Vagina (tissue), 2 donors: ENCODE measurements at regions not wholly inside any gene's neighbourhood (a gene's known extent, or its start where the extent isn't known, plus 50 kb on each side); places are given as distances from the start of the nearest gene placed in this dataset.

Source experiments
- DNase-seq, 2 donors: peaks; one replicate each; pipeline ENCODE4 v3.0.0-alpha.2; 2017; ENCODE audit errors: extremely low spot score in 2 of 2
- H3K27ac ChIP-seq: fragments of 200-600 bp; sonication (generic); one replicate; pipeline ENCODE4 v1.5.1; 2019
- H3K27me3 ChIP-seq: fragments of 200-600 bp; sonication (generic); one replicate; pipeline ENCODE4 v1.5.1; 2019
- H3K36me3 ChIP-seq, 2 donors: fragments of 200-600 bp; sonication (generic); one replicate each; pipeline ENCODE4 v1.5.1; 2017 to 2019
- H3K4me1 ChIP-seq: fragments of 200-600 bp; sonication (generic); one replicate; pipeline ENCODE4 v1.5.1; 2019
- H3K4me3 ChIP-seq, 2 donors: fragments of 200-600 bp; sonication (generic); 1 replicate in 1 of 2; 2 replicates in 1 of 2; pipeline ENCODE4 v1.5.1; 2016 to 2019
- H3K9me3 ChIP-seq: fragments of 200-600 bp; sonication (generic); one replicate; pipeline ENCODE4 v1.5.1; 2019
- POLR2A ChIP-seq, 2 donors: fragments of 450-650 bp; IDR thresholded peaks; one replicate each; pipeline ENCODE4 v1.6.1; 2017; ENCODE audit warnings: antibody characterized with exemption in 2 of 2, mild to moderate bottlenecking in 2 of 2, moderate library complexity in 2 of 2
- POLR2AphosphoS5 ChIP-seq, 2 donors: sonication (generic); formaldehyde crosslinking; IDR thresholded peaks; one replicate each; pipeline ENCODE4 v1.9.0; 2017; ENCODE audit warnings: antibody characterized with exemption in 2 of 2, mild to moderate bottlenecking in 2 of 2, low read depth in 1 of 2; ENCODE audit not compliant: insufficient read depth in 1 of 2
- intact Hi-C: fragments of 100-400 bp; cut with DNase I; formaldehyde crosslinking; loops from one replicate; pipeline ENCODE4 v1.15.1; 2023
- TF ChIP-seq, protein P1 (sequence below), 3 experiments: fragments of 450-650 bp in 2 of 3; fragments of 200-600 bp in 1 of 3; sonication (generic) in 1 of 3; IDR thresholded peaks; one replicate each; pipeline ENCODE4 v1.5.1; 2017 to 2019; ENCODE audit warnings: antibody characterized with exemption in 3 of 3, mild to moderate bottlenecking in 2 of 3, moderate library complexity in 2 of 3

DNA sequence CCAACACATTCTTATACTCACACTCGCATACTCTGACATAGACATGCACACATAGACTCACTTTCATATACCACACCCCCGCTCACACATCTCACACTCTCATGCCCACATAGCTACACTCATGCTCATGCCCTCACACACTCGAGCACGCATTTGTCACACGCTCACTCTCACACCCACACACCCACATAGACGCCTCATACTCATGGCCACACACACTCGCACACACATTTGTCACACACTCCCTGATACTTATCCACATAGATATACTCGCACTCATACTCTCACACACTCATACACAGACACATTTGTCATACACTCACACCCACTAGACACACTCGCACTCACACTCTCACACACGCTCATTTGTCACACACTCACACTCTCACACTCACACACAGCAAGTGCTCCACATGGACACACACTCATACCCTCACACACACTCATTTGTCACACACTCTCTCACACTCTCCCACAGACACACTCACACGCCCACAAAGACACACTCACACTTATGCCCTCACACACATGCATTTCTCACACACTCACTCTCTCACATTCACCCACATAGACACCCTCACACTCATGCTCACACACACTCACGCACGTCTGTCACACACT lies 50.9 kb downstream of the TNP1 start:
- intact Hi-C loops, result no loop called here
- TF ChIP-seq, protein P1, sequence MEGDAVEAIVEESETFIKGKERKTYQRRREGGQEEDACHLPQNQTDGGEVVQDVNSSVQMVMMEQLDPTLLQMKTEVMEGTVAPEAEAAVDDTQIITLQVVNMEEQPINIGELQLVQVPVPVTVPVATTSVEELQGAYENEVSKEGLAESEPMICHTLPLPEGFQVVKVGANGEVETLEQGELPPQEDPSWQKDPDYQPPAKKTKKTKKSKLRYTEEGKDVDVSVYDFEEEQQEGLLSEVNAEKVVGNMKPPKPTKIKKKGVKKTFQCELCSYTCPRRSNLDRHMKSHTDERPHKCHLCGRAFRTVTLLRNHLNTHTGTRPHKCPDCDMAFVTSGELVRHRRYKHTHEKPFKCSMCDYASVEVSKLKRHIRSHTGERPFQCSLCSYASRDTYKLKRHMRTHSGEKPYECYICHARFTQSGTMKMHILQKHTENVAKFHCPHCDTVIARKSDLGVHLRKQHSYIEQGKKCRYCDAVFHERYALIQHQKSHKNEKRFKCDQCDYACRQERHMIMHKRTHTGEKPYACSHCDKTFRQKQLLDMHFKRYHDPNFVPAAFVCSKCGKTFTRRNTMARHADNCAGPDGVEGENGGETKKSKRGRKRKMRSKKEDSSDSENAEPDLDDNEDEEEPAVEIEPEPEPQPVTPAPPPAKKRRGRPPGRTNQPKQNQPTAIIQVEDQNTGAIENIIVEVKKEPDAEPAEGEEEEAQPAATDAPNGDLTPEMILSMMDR (IDR thresholded peaks at IDR 0.05), result no peak
- TF ChIP-seq POLR2AphosphoS5 (IDR thresholded peaks at IDR 0.05; ENCODE audit: insufficient read depth in 1 of 2, low read depth in 1 of 2) (no peak), POLR2A (IDR thresholded peaks at IDR 0.05) (no peak)
- no peak for DNase-seq
- no peaks in the 10 kb centered on the region for H3K27me3 ChIP-seq
- no peak overlapping the region for H3K27ac ChIP-seq
- H3K4me1 ChIP-seq, result peaks cover 9% of the 10 kb centered on the region
- no peaks in the 10 kb centered on the region for H3K9me3 ChIP-seq
- no peak overlapping the region for H3K4me3 ChIP-seq
- no peaks in the 10 kb centered on the region for H3K36me3 ChIP-seq

DNA sequence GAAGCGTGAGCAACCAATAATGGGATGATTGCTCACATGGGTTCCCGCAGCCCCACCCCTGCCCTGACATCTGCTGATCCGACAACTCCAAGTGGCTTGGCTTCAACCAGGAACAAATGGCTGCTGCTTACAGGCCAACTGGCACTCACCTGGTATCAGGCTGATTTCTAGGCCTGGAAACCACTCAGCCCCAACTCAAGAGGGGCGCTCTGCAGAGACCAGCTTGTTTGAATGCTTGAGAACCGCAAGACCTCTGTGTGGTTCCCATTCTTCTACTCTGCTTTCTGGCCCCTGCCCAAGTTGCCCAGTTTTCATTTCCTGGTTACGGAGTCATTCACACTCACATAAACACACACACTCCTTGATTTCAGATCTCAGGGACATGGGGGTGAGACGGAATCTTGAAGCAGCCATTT lies 52.0 kb downstream of the TNP1 start:
- Histone ChIP-seq H3K36me3 (no peaks in the 10 kb centered on the region), H3K9me3 (no peaks in the 10 kb centered on the region), H3K27ac (no peak overlapping the region), H3K4me3 (no peak overlapping the region), H3K4me1 (peaks cover 9% of the 10 kb centered on the region), H3K27me3 (no peaks in the 10 kb centered on the region)
- no peak for DNase-seq
- no peak for TF ChIP-seq POLR2A (IDR thresholded peaks at IDR 0.05)
- TF ChIP-seq, protein P1 (IDR thresholded peaks at IDR 0.05), result no peak
- no peak for TF ChIP-seq POLR2AphosphoS5 (IDR thresholded peaks at IDR 0.05; ENCODE audit: insufficient read depth in 1 of 2, low read depth in 1 of 2)
- intact Hi-C loops, result no loop called here

DNA sequence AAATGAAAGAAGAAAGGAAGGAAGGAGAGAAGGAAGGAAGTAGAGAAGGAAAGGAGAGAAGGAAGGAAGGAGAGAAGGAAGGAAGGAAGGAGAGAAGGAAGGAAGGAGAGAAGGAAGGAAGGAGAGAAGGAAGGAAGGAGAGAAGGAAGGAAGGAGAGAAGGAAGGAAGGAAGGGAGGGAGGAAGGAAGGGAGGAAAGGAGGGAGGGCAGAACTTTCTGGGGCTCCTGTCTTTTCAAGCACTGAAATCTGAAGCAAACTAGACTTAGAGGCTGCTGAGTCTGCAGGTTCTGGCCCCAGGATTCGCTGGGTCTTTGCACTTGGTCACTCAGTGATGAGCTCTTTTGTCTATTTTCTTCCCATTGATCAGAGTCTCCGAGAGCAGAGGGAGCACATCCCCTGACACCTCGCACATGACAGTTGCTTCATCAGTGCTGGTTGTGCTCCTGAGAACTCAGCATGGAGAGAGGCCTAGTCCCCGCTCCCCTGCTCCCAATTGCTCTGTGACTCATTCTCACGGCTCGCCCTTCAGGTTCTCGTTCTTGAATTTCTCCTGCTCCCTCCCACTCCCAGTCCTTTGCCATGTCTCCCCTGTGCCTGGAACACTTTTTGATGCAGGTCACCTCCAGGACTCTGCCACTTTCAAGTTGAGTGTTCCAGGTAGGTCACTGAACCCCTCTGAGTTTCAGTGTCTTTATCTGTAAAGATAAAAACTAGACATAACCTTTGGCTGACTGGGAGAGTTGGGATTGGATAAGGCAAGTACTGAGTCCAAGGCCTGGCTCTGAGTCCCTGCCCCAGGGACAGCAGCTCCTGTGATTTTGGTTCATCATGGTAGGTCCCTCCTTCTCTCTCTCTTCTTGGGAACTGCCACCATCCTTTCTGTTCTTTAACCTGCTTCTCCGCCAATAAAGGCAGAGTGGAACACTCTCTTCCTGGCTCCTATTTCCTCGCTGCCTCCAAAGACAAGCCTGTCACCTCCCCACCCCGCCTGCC lies 55.2 kb downstream of the TNP1 start:
- H3K4me1 ChIP-seq, result peaks cover 18% of the 10 kb centered on the region
- H3K27me3 ChIP-seq, result no peaks in the 10 kb centered on the region
- no peaks in the 10 kb centered on the region for H3K36me3 ChIP-seq
- no peak for DNase-seq
- intact Hi-C loops, result no loop called here
- TF ChIP-seq, protein P1 (IDR thresholded peaks at IDR 0.05), result no peak
- TF ChIP-seq POLR2AphosphoS5 (IDR thresholded peaks at IDR 0.05; ENCODE audit: insufficient read depth in 1 of 2, low read depth in 1 of 2) (no peak), POLR2A (IDR thresholded peaks at IDR 0.05) (no peak)
- H3K9me3 ChIP-seq, result no peaks in the 10 kb centered on the region
- H3K4me3 ChIP-seq, result no peak overlapping the region
- H3K27ac ChIP-seq, result no peak overlapping the region

DNA sequence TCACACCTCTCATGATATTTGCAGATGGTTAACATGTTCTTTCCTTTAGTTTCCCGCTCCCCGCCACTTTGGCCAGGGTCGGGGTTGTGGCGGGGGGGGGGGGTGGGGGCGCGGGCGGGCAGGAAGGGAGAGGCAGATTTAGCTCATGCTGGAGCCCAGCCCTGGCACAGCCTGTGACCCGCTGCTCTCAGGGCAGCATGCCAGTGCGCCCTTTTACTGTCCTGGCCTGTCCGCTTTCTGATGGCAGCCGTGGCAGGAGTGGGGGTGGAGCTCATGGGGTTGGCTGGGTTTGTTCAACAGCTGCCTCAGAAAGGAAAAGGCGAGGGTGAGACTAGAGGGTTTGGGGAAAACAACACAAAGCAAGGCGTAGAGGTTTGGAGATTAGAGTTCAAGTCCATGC lies 56.1 kb downstream of the TNP1 start:
- Histone ChIP-seq H3K27ac (no peak overlapping the region), H3K36me3 (no peaks in the 10 kb centered on the region), H3K27me3 (no peaks in the 10 kb centered on the region), H3K9me3 (no peaks in the 10 kb centered on the region), H3K4me3 (no peak overlapping the region), H3K4me1 (peaks cover 23% of the 10 kb centered on the region)
- TF ChIP-seq, protein P1 (IDR thresholded peaks at IDR 0.05), result no peak
- no peak for TF ChIP-seq POLR2A (IDR thresholded peaks at IDR 0.05)
- no peak for TF ChIP-seq POLR2AphosphoS5 (IDR thresholded peaks at IDR 0.05; ENCODE audit: insufficient read depth in 1 of 2, low read depth in 1 of 2)
- intact Hi-C loops, result no loop called here
- DNase-seq, result no peak
